ENCODE measurements at regions not wholly inside any gene's neighbourhood (a gene's known extent, or its start where the extent isn't known, plus 50 kb on each side); places are given as distances from the start of the nearest gene placed in this dataset.
A peak's percentile ranks its signal among the peaks of the same experiment; 100 is the strongest.

GRCh38 chr10:10817609-10818008, 200.1 kb upstream of the CELF2 start:
- no peak for TF ChIP-seq CTCF (IDR thresholded peaks at IDR 0.05)
- H3K27ac ChIP-seq = peak overlapping the region; percentile 14 to 69
- H3K9me3 ChIP-seq = no peaks in the 10 kb centered on the region
- no peak for DNase-seq (ENCODE audit: low spot score)
- H3K36me3 ChIP-seq = no peaks in the 10 kb centered on the region
- H3K27me3 ChIP-seq = no peaks in the 10 kb centered on the region
- H3K4me1 ChIP-seq = peaks cover 0 to 17% of the 10 kb centered on the region in 2 donors
- H3K4me3 ChIP-seq = no peak overlapping the region

- Histone ChIP-seq H3K9me3 (no peaks in the 10 kb centered on the region), H3K4me3 (no peak overlapping the region), H3K27me3 (no peaks in the 10 kb centered on the region), H3K4me1 (peaks cover 0 to 21% of the 10 kb centered on the region in 2 donors), H3K27ac (peak overlapping the region; percentile 14 to 69), H3K36me3 (no peaks in the 10 kb centered on the region)
- no peak for TF ChIP-seq CTCF (IDR thresholded peaks at IDR 0.05)
- peak; percentile 83 for DNase-seq (ENCODE audit: low spot score)
Measured at GRCh38 chr10:10818082-10818481, 199.6 kb upstream of the CELF2 start.

- Histone ChIP-seq H3K4me3 (no peak overlapping the region), H3K27ac (peak overlapping the region; percentile 14 to 69), H3K9me3 (no peaks in the 10 kb centered on the region), H3K4me1 (peaks cover 0 to 32% of the 10 kb centered on the region in 2 donors), H3K27me3 (no peaks in the 10 kb centered on the region), H3K36me3 (no peaks in the 10 kb centered on the region)
- no peak for DNase-seq (ENCODE audit: low spot score)
- TF ChIP-seq CTCF (IDR thresholded peaks at IDR 0.05) = no peak
Measured at GRCh38 chr10:10819206-10819856, 198.3 kb upstream of the CELF2 start.

GRCh38 chr10:10821926-10822325, 195.7 kb upstream of the CELF2 start:
- Histone ChIP-seq H3K27me3 (no peaks in the 10 kb centered on the region), H3K9me3 (no peaks in the 10 kb centered on the region), H3K4me1 (peaks cover 0 to 43% of the 10 kb centered on the region in 2 donors), H3K27ac (peak overlapping the region; percentile 47 to 87), H3K36me3 (no peaks in the 10 kb centered on the region), H3K4me3 (no peak overlapping the region)
- no peak for TF ChIP-seq CTCF (IDR thresholded peaks at IDR 0.05)
- DNase-seq (ENCODE audit: low spot score) = no peak

- Histone ChIP-seq H3K4me3 (no peak overlapping the region), H3K9me3 (no peaks in the 10 kb centered on the region), H3K4me1 (peaks cover 0 to 49% of the 10 kb centered on the region in 2 donors), H3K27me3 (no peaks in the 10 kb centered on the region), H3K27ac (peak overlapping the region; percentile 77 to 87), H3K36me3 (no peaks in the 10 kb centered on the region)
- DNase-seq (ENCODE audit: low spot score) = peak; percentile 70
- peak in 1 of 2 donors; percentile 31 for TF ChIP-seq CTCF (IDR thresholded peaks at IDR 0.05)
Measured at GRCh38 chr10:10824591-10825148, 193.0 kb upstream of the CELF2 start.

Measured in right atrium auricular region (tissue), 2 donors.